DOHH2 (cell line): ENCODE measurements at regions not wholly inside any gene's neighbourhood (a gene's known extent, or its start where the extent isn't known, plus 50 kb on each side); places are given as distances from the start of the nearest gene placed in this dataset.

ENCODE experiments used
- CTCF ChIP-seq: fragments of 200-600 bp; sonication (generic); IDR thresholded peaks from one replicate; pipeline ENCODE4 v1.5.1; 2014; ENCODE audit warnings: antibody characterized with exemption, mild to moderate bottlenecking, low read depth, low read length; ENCODE audit not compliant: poor library complexity, severe bottlenecking
- EZH2phosphoT487 ChIP-seq: fragments of 200-600 bp; sonication (generic); IDR thresholded peaks from 2 replicates; pipeline ENCODE4 v1.6.1; 2017; ENCODE audit warnings: borderline replicate concordance, mild to moderate bottlenecking, antibody characterized with exemption, low read length, moderate library complexity, mixed read lengths

DNA sequence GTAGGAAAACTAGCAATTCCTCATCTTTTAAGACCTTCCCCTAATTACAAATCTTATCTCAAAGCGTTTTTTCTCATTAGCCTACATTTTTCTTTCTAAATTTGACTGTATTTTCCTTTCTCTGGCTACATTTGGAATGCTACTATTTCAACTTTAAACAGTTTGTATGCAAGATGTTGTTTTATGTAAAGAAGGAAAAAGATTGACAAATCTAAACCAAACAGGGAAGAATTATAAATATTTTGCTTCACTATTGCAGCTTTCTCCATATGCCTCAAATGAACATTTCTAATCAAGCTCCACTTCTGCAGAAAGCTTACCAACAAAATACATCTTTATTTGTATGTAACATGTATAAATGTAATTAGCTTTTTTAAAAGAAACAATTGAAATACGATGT lies 156.2 kb downstream of the MZT1 start:
- TF ChIP-seq CTCF (no peak), EZH2phosphoT487 (no peak)
